H1 (cell line): ENCODE measurements at regions not wholly inside any gene's neighbourhood (a gene's known extent, or its start where the extent isn't known, plus 50 kb on each side); places are given as distances from the start of the nearest gene placed in this dataset.

ENCODE experiments used
- CTCF ChIA-PET: fragments of 300-600 bp; sonication (Branson Sonifier 250); formaldehyde crosslinking; loops from one replicate; lab custom pipeline; 2021; ENCODE audit not compliant: partially characterized antibody; lab: Charles Lee
- POLR2A ChIA-PET: fragments of 300-600 bp; sonication (Branson Sonifier 250); formaldehyde crosslinking; loops from one replicate; lab custom pipeline; 2021; ENCODE audit warnings: inconsistent platforms; ENCODE audit not compliant: partially characterized antibody; lab: Charles Lee
- DNase-seq, 2 experiments: peaks; one replicate each; pipeline versions ENCODE4 v3.0.0 to v3.0.0-alpha.2; 2010 to 2022; ENCODE audit warnings: low spot score in 2 of 2, low read depth in 1 of 2, mixed read lengths in 1 of 2
- FAIRE-seq: peaks from 2 replicates; lab custom pipeline; 2011; peaks lifted over from hg19 to GRCh38; lab: Jason Lieb, UNC
- H2AFZ ChIP-seq: 2 replicates; pipeline ENCODE4 v1.8.1; 2012; ENCODE audit warnings: low read length, inconsistent platforms
- H2AK5ac ChIP-seq: 2 replicates; pipeline ENCODE4 v1.6.1; 2013; ENCODE audit warnings: low read depth, low read length
- H2BK120ac ChIP-seq: replicated peaks from 2 replicates; pipeline ENCODE3; 2013; ENCODE audit warnings: low read depth, low read length, inconsistent platforms
- H2BK12ac ChIP-seq: 2 replicates; pipeline ENCODE4 v1.6.1; 2013; ENCODE audit warnings: low read depth, low read length
- H2BK15ac ChIP-seq: 2 replicates; pipeline ENCODE4 v1.6.1; 2013; ENCODE audit warnings: low read length
- H2BK20ac ChIP-seq: 2 replicates; pipeline ENCODE4 v1.6.1; 2013; ENCODE audit warnings: low read length
- H2BK5ac ChIP-seq: 2 replicates; pipeline ENCODE4 v1.6.1; 2013; ENCODE audit warnings: low read depth, low read length
- H3K14ac ChIP-seq: 2 replicates; pipeline ENCODE4 v1.6.1; 2013; ENCODE audit warnings: inconsistent platforms; ENCODE audit not compliant: insufficient read length
- H3K18ac ChIP-seq: 2 replicates; pipeline ENCODE4 v1.6.1; 2013; ENCODE audit warnings: low read length; ENCODE audit errors: extremely low read depth
- H3K23ac ChIP-seq: 2 replicates; pipeline ENCODE4 v1.6.1; 2013; ENCODE audit warnings: inconsistent platforms; ENCODE audit not compliant: insufficient read length
- H3K23me2 ChIP-seq: 2 replicates; pipeline ENCODE4 v1.6.1; 2013; ENCODE audit warnings: low read depth, low read length
- H3K27ac ChIP-seq: 2 replicates; pipeline ENCODE4 v1.6.1; 2011; ENCODE audit warnings: low read depth, low read length, inconsistent platforms
- H3K27me3 ChIP-seq, 4 experiments: replicated peaks in 1 of 4; 1 replicate in 1 of 4; 2 replicates in 3 of 4; pipeline versions ENCODE4 v1.6.1 to v1.8.1; 2011 to 2013; ENCODE audit warnings: low read length in 3 of 4, mild to moderate bottlenecking in 3 of 4, inconsistent platforms in 2 of 4, mixed read lengths in 2 of 4, moderate library complexity in 1 of 4; ENCODE audit not compliant: control insufficient read depth in 3 of 4, insufficient read depth in 3 of 4; ENCODE audit errors: extremely low read depth in 1 of 4
- H3K36me3 ChIP-seq, 4 experiments: 2 replicates each; pipeline versions ENCODE4 v1.6.1 to v1.8.1; 2011 to 2013; ENCODE audit warnings: mild to moderate bottlenecking in 4 of 4, low read length in 3 of 4, moderate library complexity in 2 of 4, control low read depth in 1 of 4, inconsistent platforms in 1 of 4; ENCODE audit not compliant: insufficient read depth in 4 of 4, control insufficient read depth in 2 of 4
- H3K4ac ChIP-seq: replicated peaks from 2 replicates; pipeline ENCODE3; 2013; ENCODE audit warnings: low read length, low read depth, mixed read lengths, inconsistent platforms; ENCODE audit not compliant: insufficient read length
- H3K4me1 ChIP-seq, 4 experiments: replicated peaks in 1 of 4; 1 replicate in 1 of 4; 2 replicates in 3 of 4; pipeline versions ENCODE4 v1.6.1 to v1.8.1; 2011 to 2013; ENCODE audit warnings: low read length in 3 of 4, inconsistent platforms in 2 of 4, mixed read lengths in 1 of 4; ENCODE audit not compliant: insufficient read depth in 4 of 4, control insufficient read depth in 3 of 4
- H3K4me2 ChIP-seq, 2 experiments: 2 replicates each; pipeline versions ENCODE4 v1.6.1 to v1.8.1; 2011 to 2013; ENCODE audit warnings: low read depth in 2 of 2, low read length in 2 of 2, control low read depth in 1 of 2, inconsistent platforms in 1 of 2, mild to moderate bottlenecking in 1 of 2; ENCODE audit not compliant: insufficient read depth in 1 of 2
- H3K4me3 ChIP-seq, 4 experiments: fragments of 200-600, 300-600 bp in 1 of 4; sonication (generic), shearing (Covaris generic), sonication (Bioruptor Twin) in 1 of 4; 2 replicates each; pipeline versions ENCODE4 v1.5.1 to v1.8.1; 2011 to 2016; ENCODE audit warnings: low read length in 4 of 4, low read depth in 3 of 4, control low read depth in 2 of 4, inconsistent platforms in 2 of 4, mild to moderate bottlenecking in 2 of 4, mixed read lengths in 1 of 4, moderate library complexity in 1 of 4; ENCODE audit not compliant: insufficient read depth in 2 of 4; ENCODE audit errors: extremely low read depth in 1 of 4
- H3K56ac ChIP-seq: replicated peaks from 2 replicates; pipeline ENCODE3; 2013; ENCODE audit warnings: low read depth, mild to moderate bottlenecking, mixed read lengths, low read length, inconsistent platforms; ENCODE audit not compliant: insufficient read length
- H3K79me1 ChIP-seq: 2 replicates; pipeline ENCODE4 v1.6.1; 2013; ENCODE audit warnings: low read depth, low read length, control low read depth
- H3K79me2 ChIP-seq, 2 experiments: 2 replicates each; pipeline versions ENCODE4 v1.6.1 to v1.8.1; 2012 to 2013; ENCODE audit warnings: low read length in 2 of 2, mild to moderate bottlenecking in 2 of 2, inconsistent platforms in 1 of 2; ENCODE audit not compliant: insufficient read depth in 2 of 2, control insufficient read depth in 1 of 2
- H3K9ac ChIP-seq, 4 experiments: replicated peaks in 1 of 4; 1 replicate in 1 of 4; 2 replicates in 3 of 4; pipeline versions ENCODE4 v1.6.1 to v1.8.1; 2011 to 2013; ENCODE audit warnings: low read depth in 3 of 4, low read length in 3 of 4, control low read depth in 2 of 4, mild to moderate bottlenecking in 2 of 4, moderate library complexity in 2 of 4, inconsistent platforms in 1 of 4; ENCODE audit errors: extremely low read depth in 1 of 4
- H3K9me3 ChIP-seq, 2 experiments: 2 replicates each; pipeline versions ENCODE4 v1.6.1 to v1.8.1; 2012 to 2013; ENCODE audit warnings: mild to moderate bottlenecking in 2 of 2, moderate library complexity in 2 of 2, control low read depth in 1 of 2, inconsistent platforms in 1 of 2, low read depth in 1 of 2, low read length in 1 of 2, mixed read lengths in 1 of 2; ENCODE audit not compliant: insufficient read depth in 2 of 2
- H4K20me1 ChIP-seq, 2 experiments: replicated peaks in 1 of 2; 2 replicates each; pipeline versions ENCODE3 to v1.8.1; 2011 to 2013; ENCODE audit warnings: inconsistent platforms in 2 of 2, low read length in 2 of 2, mild to moderate bottlenecking in 1 of 2; ENCODE audit not compliant: insufficient read depth in 2 of 2, control insufficient read depth in 1 of 2
- H4K5ac ChIP-seq: 2 replicates; pipeline ENCODE4 v1.6.1; 2013; ENCODE audit warnings: low read length, low read depth, mixed read lengths, inconsistent platforms; ENCODE audit not compliant: insufficient read length
- H4K8ac ChIP-seq: 2 replicates; pipeline ENCODE4 v1.8.0; 2013; ENCODE audit warnings: mild to moderate bottlenecking, moderate library complexity, low read length, inconsistent platforms; ENCODE audit not compliant: insufficient read depth; ENCODE audit errors: extremely low read depth
- H4K91ac ChIP-seq: replicated peaks from 2 replicates; pipeline ENCODE3; 2013; ENCODE audit warnings: low read length, mixed read lengths, inconsistent platforms; ENCODE audit not compliant: insufficient read length
- GABPA ChIP-seq: IDR thresholded peaks from 2 replicates; pipeline ENCODE4 v1.6.1; 2011; ENCODE audit warnings: mild to moderate bottlenecking, low read length, moderate library complexity, borderline replicate concordance; ENCODE audit not compliant: insufficient read depth
- KDM1A ChIP-seq: fragments of 200-600, 300-600 bp; sonication (generic); IDR thresholded peaks from 2 replicates; pipeline ENCODE4 v1.7.1; 2016; ENCODE audit warnings: mild to moderate bottlenecking, low read length, borderline replicate concordance
- TAF7 ChIP-seq: optimal IDR thresholded peaks from 2 replicates; pipeline ENCODE3; 2011; ENCODE audit warnings: low read depth, mild to moderate bottlenecking, inconsistent platforms, low read length, moderate library complexity, borderline replicate concordance
- WGBS, 2 experiments: shearing (Covaris generic) in 1 of 2; methylation state at CpG; one replicate each; pipeline versions ENCODE4 v1.1.6 to v1.1.7; 2013 to 2015; ENCODE audit warnings: low lambda C conversion rate in 2 of 2, mixed read lengths in 2 of 2, inconsistent platforms in 1 of 2, low coverage in 1 of 2, missing lambda C conversion rate in 1 of 2; ENCODE audit not compliant: insufficient replicate concordance in 2 of 2, insufficient coverage in 1 of 2, insufficient read length in 1 of 2; ENCODE audit errors: extremely low coverage in 1 of 2, missing lambda C conversion rate in 1 of 2; 5-methylcytosine and 5-hydroxymethylcytosine counted together

GRCh38 chr15:101559952-101560351 lies 70.4 kb upstream of the PCSK6 start:
- no peak overlapping the region for H2BK15ac ChIP-seq
- H2AK5ac ChIP-seq = no peak overlapping the region
- H3K18ac ChIP-seq = no peak overlapping the region
- no peak overlapping the region for H3K27ac ChIP-seq
- no peaks in the 10 kb centered on the region for H3K79me1 ChIP-seq
- no peaks in the 10 kb centered on the region for H3K27me3 ChIP-seq
- H3K36me3 ChIP-seq = no peaks in the 10 kb centered on the region
- no peak overlapping the region for H3K14ac ChIP-seq
- H3K79me2 ChIP-seq = no peaks in the 10 kb centered on the region
- H3K56ac ChIP-seq = no peak overlapping the region
- H2AFZ ChIP-seq = no peak overlapping the region
- H3K9me3 ChIP-seq = no peaks in the 10 kb centered on the region
- POLR2A ChIA-PET = no interaction called here
- CTCF ChIA-PET = interaction anchor here (0.9 to 1.7 kb wide), 3 partner anchors 80 to 239 kb away, joined by 3 to 5 read pairs (median 3); no protein-coding TSS in a partner anchor
- H4K20me1 ChIP-seq = no peaks in the 10 kb centered on the region
- H4K8ac ChIP-seq = no peak overlapping the region
- H3K23me2 ChIP-seq = no peaks in the 10 kb centered on the region
- H3K9ac ChIP-seq = no peak overlapping the region
- TF ChIP-seq TAF7 = no peak
- no peak for TF ChIP-seq GABPA
- TF ChIP-seq KDM1A = no peak
- H3K4me3 ChIP-seq = no peak overlapping the region
- H3K4ac ChIP-seq = no peak overlapping the region
- H2BK12ac ChIP-seq = no peak overlapping the region
- 84% methylated on average over 6 of the region's 6 CpGs; no CpG with 5 or more reads in 1 of the 2 experiments for WGBS, 2 experiments
- FAIRE-seq (no peak), DNase-seq (peak in 1 of 2 experiments; percentile 19)
- H3K4me1 ChIP-seq = no peaks in the 10 kb centered on the region
- H3K4me2 ChIP-seq = no peak overlapping the region
- H2BK120ac ChIP-seq = no peak overlapping the region
- H2BK20ac ChIP-seq = no peak overlapping the region
- H4K91ac ChIP-seq = no peak overlapping the region
- H3K23ac ChIP-seq = no peak overlapping the region
- H2BK5ac ChIP-seq = no peak overlapping the region
- no peak overlapping the region for H4K5ac ChIP-seq
